Smooth muscle cell (in vitro differentiated cells): ENCODE measurements at regions not wholly inside any gene's neighbourhood (a gene's known extent, or its start where the extent isn't known, plus 50 kb on each side); places are given as distances from the start of the nearest gene placed in this dataset. TPM values are rescaled to one million over a fixed set of nuclear protein-coding genes. Genes with fewer than 3 reads are reported as not detected.

Experiments used
- DNase-seq: peaks from one replicate; lab custom pipeline; 2025; ENCODE audit not compliant: unreplicated experiment; lab: John Stamatoyannopoulos, UW
- H2AFZ ChIP-seq: fragments of 200-600 bp; sonication (generic); 2 replicates; pipeline ENCODE4 v1.6.0; 2016; ENCODE audit warnings: antibody characterized with exemption, low read depth, mild to moderate bottlenecking
- H3F3A ChIP-seq: fragments of 200-600 bp; sonication (generic); 2 replicates; pipeline ENCODE4 v1.6.0; 2017; ENCODE audit warnings: antibody characterized with exemption, low read depth
- H3K27ac ChIP-seq: fragments of 200-600 bp; sonication (generic); 2 replicates; pipeline ENCODE4 v1.5.1; 2016; ENCODE audit warnings: low read depth, mild to moderate bottlenecking
- H3K27me3 ChIP-seq: fragments of 200-600 bp; sonication (generic); 2 replicates; pipeline ENCODE4 v1.6.1; 2016; ENCODE audit warnings: low read depth, mild to moderate bottlenecking
- H3K36me3 ChIP-seq: fragments of 200-600 bp; sonication (generic); 2 replicates; pipeline ENCODE4 v1.5.1; 2016; ENCODE audit warnings: low read depth
- H3K4me1 ChIP-seq: fragments of 200-600 bp; sonication (generic); 2 replicates; pipeline ENCODE4 v1.5.1; 2016; ENCODE audit warnings: low read depth
- H3K4me2 ChIP-seq: fragments of 200-600 bp; sonication (generic); 2 replicates; pipeline ENCODE4 v1.6.0; 2016; ENCODE audit warnings: mild to moderate bottlenecking
- H3K4me3 ChIP-seq: fragments of 200-600 bp; sonication (generic); 2 replicates; pipeline ENCODE4 v1.5.1; 2016; ENCODE audit warnings: mild to moderate bottlenecking
- H3K79me2 ChIP-seq: fragments of 200-600 bp; sonication (generic); 2 replicates; pipeline ENCODE4 v1.6.0; 2016; ENCODE audit warnings: low read depth, mild to moderate bottlenecking
- H3K9ac ChIP-seq: fragments of 200-600 bp; sonication (generic); 2 replicates; pipeline ENCODE4 v1.6.0; 2016; ENCODE audit warnings: low read depth
- H3K9me3 ChIP-seq: fragments of 200-600 bp; sonication (generic); replicated peaks from 2 replicates; pipeline ENCODE4 v1.5.1; 2016; ENCODE audit warnings: low read depth
- H4K20me1 ChIP-seq: fragments of 200-600 bp; sonication (generic); 2 replicates; pipeline ENCODE4 v1.6.0; 2016; ENCODE audit warnings: low read depth
- WGBS: methylation state at CpG from one replicate; pipeline ENCODE4 v1.1.7; 2016; ENCODE audit warnings: low lambda C conversion rate; 5-methylcytosine and 5-hydroxymethylcytosine counted together
- small RNA-seq: library from RNA; depleted of rRNA; stranded (forward); fragments of <200 nt; gene quantifications from one replicate; pipeline ENCODE3, GENCODE V24; 2014
- TF ChIP-seq, protein P1 (sequence below): fragments of 200-600 bp; sonication (generic); IDR thresholded peaks from 2 replicates; pipeline ENCODE4 v1.5.1; 2017; ENCODE audit warnings: borderline replicate concordance, mild to moderate bottlenecking, antibody characterized with exemption; ENCODE audit not compliant: insufficient read depth, poor library complexity, severe bottlenecking

DNA sequence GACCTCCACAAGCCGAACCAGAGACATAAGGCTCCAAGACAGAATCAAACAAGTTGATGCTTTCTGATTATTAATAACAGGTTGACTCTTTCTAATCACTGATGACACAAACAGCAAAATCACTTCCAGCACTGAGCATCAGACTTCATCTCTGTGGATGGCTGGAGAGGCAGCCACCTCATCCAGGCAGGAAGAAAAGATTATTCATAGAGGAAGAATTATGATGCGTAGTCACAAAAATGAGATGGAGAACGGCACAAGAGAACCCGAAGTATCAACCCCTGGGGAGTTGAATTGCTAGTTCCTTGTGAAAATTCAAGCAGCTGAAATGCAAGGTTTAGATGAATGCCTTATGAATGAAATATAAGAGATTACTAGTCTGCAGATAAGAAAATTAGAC is 49.9 kb upstream of the LMCD1 start:
- no peaks in the 10 kb centered on the region for H3K9me3 ChIP-seq
- no peaks in the 10 kb centered on the region for H3K36me3 ChIP-seq
- peaks cover 10% of the 10 kb centered on the region for H3K4me1 ChIP-seq
- no peak overlapping the region for H3K27ac ChIP-seq
- DNase-seq = no peak
- 60% methylated on average over 4 of the region's 4 CpGs for WGBS
- H3K27me3 ChIP-seq = no peaks in the 10 kb centered on the region
- no peak overlapping the region for H3K4me2 ChIP-seq
- no peaks in the 10 kb centered on the region for H3F3A ChIP-seq
- TF ChIP-seq, protein P1, sequence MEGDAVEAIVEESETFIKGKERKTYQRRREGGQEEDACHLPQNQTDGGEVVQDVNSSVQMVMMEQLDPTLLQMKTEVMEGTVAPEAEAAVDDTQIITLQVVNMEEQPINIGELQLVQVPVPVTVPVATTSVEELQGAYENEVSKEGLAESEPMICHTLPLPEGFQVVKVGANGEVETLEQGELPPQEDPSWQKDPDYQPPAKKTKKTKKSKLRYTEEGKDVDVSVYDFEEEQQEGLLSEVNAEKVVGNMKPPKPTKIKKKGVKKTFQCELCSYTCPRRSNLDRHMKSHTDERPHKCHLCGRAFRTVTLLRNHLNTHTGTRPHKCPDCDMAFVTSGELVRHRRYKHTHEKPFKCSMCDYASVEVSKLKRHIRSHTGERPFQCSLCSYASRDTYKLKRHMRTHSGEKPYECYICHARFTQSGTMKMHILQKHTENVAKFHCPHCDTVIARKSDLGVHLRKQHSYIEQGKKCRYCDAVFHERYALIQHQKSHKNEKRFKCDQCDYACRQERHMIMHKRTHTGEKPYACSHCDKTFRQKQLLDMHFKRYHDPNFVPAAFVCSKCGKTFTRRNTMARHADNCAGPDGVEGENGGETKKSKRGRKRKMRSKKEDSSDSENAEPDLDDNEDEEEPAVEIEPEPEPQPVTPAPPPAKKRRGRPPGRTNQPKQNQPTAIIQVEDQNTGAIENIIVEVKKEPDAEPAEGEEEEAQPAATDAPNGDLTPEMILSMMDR = no peak
- H3K79me2 ChIP-seq = no peaks in the 10 kb centered on the region
- H4K20me1 ChIP-seq = no peaks in the 10 kb centered on the region
- H2AFZ ChIP-seq = no peak overlapping the region
- H3K4me3 ChIP-seq = no peak overlapping the region
- H3K9ac ChIP-seq = no peak overlapping the region

Small RNA genes in the stretch of these regions (small RNA-seq; reads per million reads assigned to genes)
- not detected for gene RNU4ATAC17P
